Liver (tissue), 7 donors: ENCODE measurements at regions not wholly inside any gene's neighbourhood (a gene's known extent, or its start where the extent isn't known, plus 50 kb on each side); places are given as distances from the start of the nearest gene placed in this dataset.
"Not testable (repeated sequence)": the region's sequence is repeated elsewhere in the genome, so short reads cannot be mapped to it uniquely, and the experiment has no call there.

Source experiments
- DNase-seq: peaks from one replicate; pipeline ENCODE4 v3.0.0-alpha.2; 2017; ENCODE audit warnings: low spot score
- H3K27ac ChIP-seq, 2 donors: one replicate each; pipeline ENCODE4 v1.7.0; 2013; ENCODE audit warnings: inconsistent platforms in 2 of 2, low read length in 2 of 2, control low read depth in 1 of 2, low read depth in 1 of 2, mild to moderate bottlenecking in 1 of 2
- H3K27me3 ChIP-seq, 4 donors: one replicate each; pipeline versions ENCODE4 v1.6.1 to v1.7.0; 2013; ENCODE audit warnings: low read length in 3 of 4, inconsistent platforms in 1 of 4, mild to moderate bottlenecking in 1 of 4, moderate library complexity in 1 of 4; ENCODE audit not compliant: control insufficient read depth in 4 of 4, insufficient read depth in 4 of 4
- H3K36me3 ChIP-seq, 4 donors: one replicate each; pipeline versions ENCODE4 v1.6.1 to v1.7.0; 2013; ENCODE audit warnings: low read length in 3 of 4, mild to moderate bottlenecking in 3 of 4, low read depth in 1 of 4, moderate library complexity in 1 of 4; ENCODE audit not compliant: control insufficient read depth in 4 of 4, insufficient read depth in 3 of 4
- H3K4me1 ChIP-seq, 4 donors: one replicate each; pipeline versions ENCODE4 v1.6.1 to v1.7.0; 2013; ENCODE audit warnings: low read length in 3 of 4, mild to moderate bottlenecking in 3 of 4, moderate library complexity in 1 of 4; ENCODE audit not compliant: control insufficient read depth in 4 of 4, insufficient read depth in 4 of 4
- H3K4me3 ChIP-seq, 3 donors: one replicate each; pipeline versions ENCODE4 v1.6.1 to v1.7.0; 2013; ENCODE audit warnings: low read length in 3 of 3, control low read depth in 1 of 3, low read depth in 1 of 3, mild to moderate bottlenecking in 1 of 3
- H3K9ac ChIP-seq, 2 donors: one replicate each; pipeline ENCODE4 v1.7.0; 2013; ENCODE audit warnings: low read length in 2 of 2, mild to moderate bottlenecking in 2 of 2, moderate library complexity in 2 of 2, control low read depth in 1 of 2, low read depth in 1 of 2
- H3K9me3 ChIP-seq, 4 donors: one replicate each; pipeline versions ENCODE4 v1.6.1 to v1.7.0; 2013; ENCODE audit warnings: low read length in 3 of 4; ENCODE audit not compliant: control insufficient read depth in 4 of 4
- ATF3 ChIP-seq: IDR thresholded peaks from 2 replicates; pipeline ENCODE4 v1.6.1; 2016; ENCODE audit warnings: antibody characterized with exemption
- EGR1 ChIP-seq, 2 donors: IDR thresholded peaks; 2 replicates each; pipeline ENCODE4 v1.6.1; 2016 to 2018; ENCODE audit warnings: antibody characterized with exemption in 2 of 2, low read depth in 2 of 2
- FOXA1 ChIP-seq: IDR thresholded peaks from 2 replicates; pipeline ENCODE4 v1.6.1; 2016; ENCODE audit warnings: antibody characterized with exemption
- FOXA2 ChIP-seq: IDR thresholded peaks from 2 replicates; pipeline ENCODE4 v1.6.1; 2016; ENCODE audit warnings: antibody characterized with exemption
- GABPA ChIP-seq, 2 donors: IDR thresholded peaks in 1 of 2; conservative IDR thresholded peaks in 1 of 2; 2 replicates each; pipeline ENCODE4 v1.6.1; 2016; ENCODE audit warnings: antibody characterized with exemption in 2 of 2, mild to moderate bottlenecking in 1 of 2, moderate library complexity in 1 of 2
- HNF4A ChIP-seq, 2 donors: conservative IDR thresholded peaks; 2 replicates each; pipeline ENCODE4 v1.6.1; 2016; ENCODE audit warnings: antibody characterized with exemption in 2 of 2, mild to moderate bottlenecking in 2 of 2
- HNF4G ChIP-seq: IDR thresholded peaks from 2 replicates; pipeline ENCODE4 v1.6.1; 2016; ENCODE audit warnings: antibody characterized with exemption
- JUND ChIP-seq, 2 donors: IDR thresholded peaks; 2 replicates each; pipeline ENCODE4 v1.6.1; 2016; ENCODE audit warnings: antibody characterized with exemption in 2 of 2
- MAX ChIP-seq: IDR thresholded peaks from 2 replicates; pipeline ENCODE4 v1.6.1; 2016; ENCODE audit warnings: antibody characterized with exemption
- NR2F2 ChIP-seq: IDR thresholded peaks from 2 replicates; pipeline ENCODE4 v1.6.1; 2016; ENCODE audit warnings: antibody characterized with exemption
- RAD21 ChIP-seq, 2 donors: IDR thresholded peaks; 2 replicates each; pipeline ENCODE4 v1.6.1; 2016; ENCODE audit warnings: antibody characterized with exemption in 2 of 2, mild to moderate bottlenecking in 2 of 2
- REST ChIP-seq: IDR thresholded peaks from 2 replicates; pipeline ENCODE4 v1.6.1; 2016; ENCODE audit warnings: antibody characterized with exemption, mild to moderate bottlenecking
- RXRA ChIP-seq, 2 donors: IDR thresholded peaks; 2 replicates each; pipeline ENCODE4 v1.6.1; 2017 to 2018; ENCODE audit warnings: antibody characterized with exemption in 2 of 2, mild to moderate bottlenecking in 1 of 2
- SP1 ChIP-seq: IDR thresholded peaks from 2 replicates; pipeline ENCODE4 v1.6.1; 2018; ENCODE audit warnings: antibody characterized with exemption, mild to moderate bottlenecking
- TAF1 ChIP-seq: conservative IDR thresholded peaks from 2 replicates; pipeline ENCODE4 v1.6.1; 2016; ENCODE audit warnings: antibody characterized with exemption, mild to moderate bottlenecking
- YY1 ChIP-seq: IDR thresholded peaks from 2 replicates; pipeline ENCODE4 v1.6.1; 2016; ENCODE audit warnings: antibody characterized with exemption, mild to moderate bottlenecking
- ZBTB33 ChIP-seq: IDR thresholded peaks from 2 replicates; pipeline ENCODE4 v1.6.1; 2016; ENCODE audit warnings: antibody characterized with exemption
- WGBS: extraction: QIAGEN DNeasy Blood & Tissue Kit; methylation state at CpG from one replicate; pipeline ENCODE4 v1.1.7; 2013; 5-methylcytosine and 5-hydroxymethylcytosine counted together
- donor health status: healthy.
- donor health status: healthy.
- donor health status: healthy.
- donor health status: healthy.

- H3K9ac ChIP-seq, DNase-seq, H3K27ac ChIP-seq, H3K9me3 ChIP-seq, H3K27me3 ChIP-seq, H3K36me3 ChIP-seq, H3K4me3 ChIP-seq, H3K4me1 ChIP-seq: not testable (repeated sequence)
- 80% methylated on average over 13 of the region's 13 CpGs for WGBS
Measured at GRCh38 chr16:88276123-88276588, 106.6 kb upstream of the ZNF469 start.

- Histone ChIP-seq H3K27me3 (no peaks in the 10 kb centered on the region), H3K27ac (no peak overlapping the region), H3K9me3 (peaks cover 0 to 2% (median 0%) of the 10 kb centered on the region in 4 donors), H3K4me1 (no peaks in the 10 kb centered on the region), H3K4me3 (no peak overlapping the region), H3K36me3 (no peaks in the 10 kb centered on the region), H3K9ac (no peak overlapping the region)
- 91% methylated on average over 18 of the region's 18 CpGs for WGBS
- DNase-seq = no peak
- TF ChIP-seq HNF4A (conservative IDR thresholded peaks at IDR 0.05) = no peak
- TF ChIP-seq MAX = no peak
- no peak for TF ChIP-seq GABPA (IDR thresholded peaks at IDR 0.05 in 1 of 2, conservative IDR thresholded peaks at IDR 0.05 in 1 of 2)
- no peak for TF ChIP-seq REST
- TF ChIP-seq FOXA1 = no peak
- TF ChIP-seq EGR1 (IDR thresholded peaks at IDR 0.05; ENCODE audit: low read depth in 2 of 2) = no peak
Measured at GRCh38 chr16:88276591-88276990, 106.2 kb upstream of the ZNF469 start.

GRCh38 chr16:88279998-88280397, 102.8 kb upstream of the ZNF469 start:
- WGBS = 95% methylated on average over 18 of the region's 18 CpGs
- H3K4me1 ChIP-seq = peaks cover 0 to 3% (median 0%) of the 10 kb centered on the region in 4 donors
- DNase-seq = no peak
- no peak overlapping the region for H3K27ac ChIP-seq
- TF ChIP-seq YY1 = no peak
- TF ChIP-seq HNF4G = no peak
- TF ChIP-seq TAF1 = no peak
- no peak for TF ChIP-seq HNF4A (conservative IDR thresholded peaks at IDR 0.05)
- no peak for TF ChIP-seq ATF3
- TF ChIP-seq FOXA2 = no peak
- no peak for TF ChIP-seq EGR1 (IDR thresholded peaks at IDR 0.05; ENCODE audit: low read depth in 2 of 2)
- no peak for TF ChIP-seq RAD21 (IDR thresholded peaks at IDR 0.05)
- no peak for TF ChIP-seq MAX
- no peak for TF ChIP-seq GABPA (IDR thresholded peaks at IDR 0.05 in 1 of 2, conservative IDR thresholded peaks at IDR 0.05 in 1 of 2)
- TF ChIP-seq RXRA (IDR thresholded peaks at IDR 0.05) = no peak
- TF ChIP-seq SP1 = no peak
- no peak for TF ChIP-seq JUND (IDR thresholded peaks at IDR 0.05)
- TF ChIP-seq FOXA1 = no peak
- no peak for TF ChIP-seq ZBTB33
- TF ChIP-seq NR2F2 = no peak
- H3K9me3 ChIP-seq = peaks cover 0 to 2% (median 0%) of the 10 kb centered on the region in 4 donors
- no peaks in the 10 kb centered on the region for H3K27me3 ChIP-seq
- H3K9ac ChIP-seq = no peak overlapping the region
- H3K36me3 ChIP-seq = no peaks in the 10 kb centered on the region
- no peak overlapping the region for H3K4me3 ChIP-seq
